Islet of Langerhans (tissue), 1 donor: ENCODE measurements at regions not wholly inside any gene's neighbourhood (a gene's known extent, or its start where the extent isn't known, plus 50 kb on each side); places are given as distances from the start of the nearest gene placed in this dataset.
"Not testable (repeated sequence)": the region's sequence is repeated elsewhere in the genome, so short reads cannot be mapped to it uniquely, and the experiment has no call there.

Experiments used
- FAIRE-seq: peaks from one replicate; lab custom pipeline; 2011; peaks lifted over from hg19 to GRCh38; lab: Jason Lieb, UNC

DNA sequence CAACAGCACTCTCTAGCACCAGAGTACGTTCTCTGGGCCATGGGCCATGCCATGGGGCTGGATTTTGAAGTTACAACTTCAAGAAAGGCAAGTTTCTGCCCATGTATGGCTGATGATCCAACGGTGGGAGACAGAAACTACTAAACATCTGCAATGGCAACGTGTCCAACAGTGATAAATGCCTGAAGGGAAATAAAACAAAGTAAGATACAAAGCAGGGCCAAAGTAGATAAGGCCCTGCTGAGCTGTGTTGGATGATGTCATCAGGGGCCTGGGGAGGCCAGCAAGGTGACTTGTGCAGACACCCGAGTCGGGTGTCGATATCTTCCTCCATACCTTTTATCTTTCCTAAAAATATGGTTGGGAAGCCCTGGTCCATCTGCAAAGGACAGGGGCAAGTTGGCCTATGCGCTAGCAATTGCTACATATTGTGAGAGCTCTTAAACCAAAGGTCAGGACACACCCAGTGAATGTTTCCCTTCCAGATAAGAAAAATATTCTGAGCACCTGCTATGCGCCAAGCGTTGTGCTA is 487.2 kb downstream of the MN1 start:
- FAIRE-seq: no peak

DNA sequence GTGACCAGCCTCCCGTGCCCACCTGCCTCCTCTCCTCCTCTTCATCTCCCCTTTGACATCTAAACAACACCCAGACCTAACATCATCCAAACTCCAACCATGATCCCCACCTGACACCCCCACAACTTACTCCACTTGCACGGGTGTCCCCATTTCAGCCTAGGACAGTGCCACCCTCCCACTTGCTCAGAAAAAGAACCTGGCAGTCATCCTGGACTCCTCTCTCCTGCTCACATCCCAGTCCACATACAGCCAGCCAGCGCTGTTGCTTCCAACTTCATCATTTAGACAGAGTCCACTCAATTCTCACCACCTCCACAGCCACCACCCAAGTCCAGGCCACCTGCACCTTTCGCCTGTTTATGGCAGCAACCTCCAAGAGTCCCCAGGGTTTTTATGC is 485.7 kb downstream of the MN1 start:
- FAIRE-seq: no peak

- no peak for FAIRE-seq
Measured at GRCh38 chr22:27317096-27317495, 484.5 kb downstream of the MN1 start.

GRCh38 chr22:27317971-27318428 is 483.6 kb downstream of the MN1 start:
- no peak for FAIRE-seq

DNA sequence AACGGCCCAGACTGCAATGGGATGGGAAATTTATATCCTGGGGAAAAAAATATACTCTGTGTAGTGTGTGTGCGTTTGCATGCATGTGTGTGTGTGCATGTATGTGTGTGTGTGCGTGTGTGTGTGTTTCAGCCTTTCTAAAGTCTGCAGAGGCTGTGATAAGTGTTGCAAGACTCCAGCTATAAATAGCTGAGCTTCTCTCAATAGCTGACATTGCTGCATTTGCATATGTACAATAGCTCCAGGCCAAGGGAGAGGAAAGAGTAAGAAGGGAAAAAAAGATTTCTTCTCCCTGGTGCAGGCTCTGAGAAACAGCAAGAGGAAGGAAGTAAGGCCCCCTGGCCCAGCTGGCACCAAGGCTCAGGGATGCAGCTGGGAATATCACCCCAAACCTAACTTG is 483.0 kb downstream of the MN1 start:
- FAIRE-seq: no peak

- no peak for FAIRE-seq
Measured at GRCh38 chr22:27323661-27324060, 477.9 kb downstream of the MN1 start.

- not testable (repeated sequence) for FAIRE-seq
Measured at GRCh38 chr22:27324908-27325307, 476.6 kb downstream of the MN1 start.

DNA sequence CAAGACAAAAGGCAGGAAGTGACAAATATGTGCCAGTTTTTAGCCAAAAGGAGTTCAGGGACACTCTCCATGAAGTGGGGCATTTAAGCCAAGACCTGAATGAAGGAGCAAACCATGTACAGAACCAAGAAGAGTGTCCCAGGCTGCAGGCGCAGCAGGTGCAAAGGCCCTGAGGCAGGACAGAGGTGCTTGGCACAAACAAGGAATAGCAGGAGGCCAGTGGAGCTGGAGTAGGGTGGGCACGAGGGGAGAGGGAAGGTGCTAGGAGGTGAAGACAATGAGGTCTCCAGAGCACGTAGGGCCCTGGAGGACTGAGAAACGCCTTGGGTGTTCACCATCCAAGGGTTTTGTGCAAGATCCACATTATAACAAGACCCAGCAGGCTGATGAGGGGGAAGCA is 474.1 kb downstream of the MN1 start:
- FAIRE-seq: no peak

DNA sequence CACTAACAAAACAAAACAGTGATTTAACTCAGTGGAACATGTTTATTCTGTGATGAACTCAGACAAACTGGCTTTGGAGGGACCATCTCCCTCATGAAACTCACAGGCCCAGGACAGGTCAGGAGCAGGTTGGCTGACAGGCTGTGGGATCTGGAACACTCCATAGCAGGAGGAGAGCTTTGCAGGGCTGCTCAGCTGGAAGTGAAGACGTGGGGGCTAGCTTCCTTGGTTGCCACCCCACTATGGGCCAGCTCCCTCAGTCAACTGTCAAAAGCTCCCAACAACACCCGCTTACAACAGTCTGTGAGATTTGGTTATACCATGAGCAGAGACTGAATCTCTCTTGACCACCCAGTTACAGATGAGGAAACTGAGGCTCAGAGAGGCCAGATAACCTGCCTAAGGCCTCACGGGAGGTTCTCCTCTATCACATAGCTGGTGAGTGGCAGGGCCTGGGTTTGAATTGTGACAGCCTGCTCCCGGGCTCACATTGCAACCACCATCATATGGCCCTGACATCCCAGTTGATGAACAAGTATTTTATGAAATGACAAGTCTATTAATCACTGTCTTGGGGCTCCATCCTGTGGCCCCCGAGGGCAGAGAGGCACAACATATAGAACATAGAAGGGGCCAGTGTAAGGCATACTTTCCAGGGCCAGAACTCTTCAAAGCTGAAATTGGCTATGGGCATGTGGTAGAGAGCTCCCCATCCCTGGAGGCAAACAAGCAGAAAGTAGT is 473.4 kb downstream of the MN1 start:
- no peak for FAIRE-seq

DNA sequence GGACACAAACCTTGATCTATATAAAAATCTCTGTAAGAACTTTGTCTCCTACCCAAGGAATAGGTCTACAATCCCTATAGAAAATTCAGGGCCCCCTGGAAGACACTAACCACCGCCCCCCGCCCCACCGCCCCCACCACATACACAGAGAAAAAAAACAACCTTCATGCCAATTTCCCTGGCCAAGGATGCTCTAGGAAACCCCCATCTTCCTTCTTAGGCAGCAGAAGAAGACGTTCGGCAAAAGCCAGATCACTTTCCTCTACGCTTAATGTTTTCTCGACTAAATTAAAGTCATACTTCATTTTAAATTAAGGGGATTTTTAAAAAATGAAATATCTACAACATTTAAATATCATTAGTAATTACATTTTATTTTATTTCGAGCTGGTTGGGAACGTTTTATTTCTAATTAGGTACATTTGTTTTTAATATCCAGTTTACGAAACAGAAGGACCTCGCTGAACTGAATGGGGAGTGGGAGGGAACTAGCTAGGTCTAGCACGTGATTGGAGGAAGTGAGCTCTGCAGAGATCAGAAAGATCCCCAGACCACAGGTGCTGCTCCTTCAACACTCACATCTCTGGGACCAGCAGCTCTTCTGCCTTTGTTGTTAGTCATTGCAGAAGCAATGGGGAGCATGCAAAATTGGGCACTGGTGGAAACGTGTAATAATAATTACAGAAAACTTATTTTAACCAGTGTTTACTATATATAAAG is 472.3 kb downstream of the MN1 start:
- FAIRE-seq: no peak

DNA sequence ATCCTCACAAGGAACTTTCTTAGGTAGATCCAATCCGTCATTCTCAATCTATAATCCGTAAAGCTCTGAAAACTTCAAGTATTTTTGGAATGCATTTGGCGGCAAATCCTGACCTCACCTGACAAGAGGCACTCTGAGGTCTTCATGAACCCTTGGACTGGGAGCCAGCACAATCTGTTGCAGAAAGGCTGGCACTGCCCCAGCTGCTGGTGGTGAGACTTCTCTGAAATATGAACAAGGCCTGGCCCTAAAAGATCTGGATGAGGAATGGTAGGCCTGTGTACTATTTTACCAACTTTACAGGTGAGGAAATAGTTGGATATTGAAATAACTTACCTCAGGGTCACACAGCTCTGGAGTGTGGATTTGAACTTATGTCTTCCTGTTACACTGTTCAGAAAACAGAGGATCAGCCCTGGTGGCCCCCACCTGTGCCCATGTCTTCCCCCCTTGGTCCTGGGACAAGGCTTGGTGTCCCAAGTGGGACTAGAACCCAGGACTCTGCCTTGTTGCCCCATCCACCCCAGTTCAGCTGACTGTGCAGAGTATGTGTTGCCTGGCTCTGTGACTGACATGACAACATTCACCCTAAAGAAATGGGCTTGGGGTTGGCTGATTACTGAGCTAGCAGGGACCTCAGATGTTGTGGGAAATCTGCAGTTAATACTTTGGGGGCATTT is 471.4 kb downstream of the MN1 start:
- no peak for FAIRE-seq

GRCh38 chr22:27331526-27332281 is 469.9 kb downstream of the MN1 start:
- no peak for FAIRE-seq

DNA sequence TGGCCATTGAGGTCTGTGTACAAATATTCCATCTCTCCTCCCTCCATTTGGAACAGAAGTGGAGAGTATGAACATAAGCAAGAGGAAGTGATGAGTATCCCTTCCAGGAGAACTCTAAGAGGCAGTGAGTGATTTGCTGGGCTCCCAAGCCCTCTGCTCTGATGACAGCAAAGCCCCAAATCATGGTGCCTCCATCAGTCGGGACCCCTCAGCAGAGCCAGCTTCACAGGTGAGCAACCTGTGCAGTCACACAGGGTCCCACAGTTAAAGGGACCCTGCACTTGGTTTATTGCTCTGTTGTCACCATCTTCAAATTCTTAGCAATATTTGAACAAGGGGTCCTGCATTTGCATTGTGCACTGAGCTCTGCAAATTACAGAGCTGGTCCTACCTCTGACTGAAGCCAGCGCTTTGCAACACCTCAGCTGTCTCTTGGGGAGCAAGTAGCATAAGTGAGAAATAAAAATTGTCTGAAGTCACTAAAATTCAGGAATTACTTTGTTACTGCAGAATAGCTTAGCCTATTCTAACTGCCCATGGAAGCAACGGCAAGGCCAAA is 466.4 kb downstream of the MN1 start:
- no peak for FAIRE-seq

DNA sequence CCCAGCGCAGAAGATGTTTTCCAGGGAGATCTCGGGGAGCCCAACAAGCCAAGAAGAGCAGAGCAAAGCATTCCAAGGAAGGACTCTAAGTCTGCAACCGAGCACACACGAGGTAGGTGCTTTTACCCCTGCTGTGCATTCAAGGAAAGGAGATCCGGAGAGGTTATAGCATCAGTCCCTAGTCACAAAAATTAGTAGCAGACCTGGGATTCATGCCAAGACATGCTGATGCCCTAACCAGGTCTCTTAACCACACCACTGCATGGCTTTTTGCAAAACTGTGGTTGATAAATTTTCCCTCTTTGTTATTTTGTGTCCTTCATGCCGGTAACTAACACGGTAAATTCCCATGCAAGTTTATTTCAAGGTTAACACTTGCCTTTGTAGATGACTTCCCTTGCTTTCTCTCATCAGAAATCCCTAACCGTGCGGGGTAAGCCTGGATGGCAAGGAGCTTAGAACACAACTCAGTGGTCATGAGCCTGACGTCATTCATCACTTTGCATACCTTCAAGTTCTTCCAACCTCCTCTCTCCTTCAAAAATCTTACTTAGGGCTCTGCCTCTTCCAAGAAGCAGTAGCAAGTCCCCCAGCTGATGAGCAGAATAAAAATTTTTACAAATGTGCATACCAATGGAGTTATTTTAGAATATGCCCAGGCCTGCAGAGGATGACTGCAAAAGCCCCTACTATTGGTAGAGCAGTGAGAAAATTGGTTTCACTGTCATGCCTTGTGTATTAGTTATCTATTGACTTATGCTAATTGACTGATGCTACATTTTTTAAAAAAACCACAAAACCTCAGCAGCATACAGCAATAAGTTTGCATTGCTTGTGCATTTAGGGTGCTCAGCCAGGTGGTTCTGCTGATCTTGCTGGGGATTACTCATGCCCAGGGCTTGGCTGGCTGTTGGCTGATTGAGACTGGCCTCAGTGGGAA is 465.1 kb downstream of the MN1 start:
- no peak for FAIRE-seq

GRCh38 chr22:27337676-27338075 is 463.9 kb downstream of the MN1 start:
- FAIRE-seq: no peak

- FAIRE-seq: no peak
Measured at GRCh38 chr22:27340047-27340446, 461.5 kb downstream of the MN1 start.

DNA sequence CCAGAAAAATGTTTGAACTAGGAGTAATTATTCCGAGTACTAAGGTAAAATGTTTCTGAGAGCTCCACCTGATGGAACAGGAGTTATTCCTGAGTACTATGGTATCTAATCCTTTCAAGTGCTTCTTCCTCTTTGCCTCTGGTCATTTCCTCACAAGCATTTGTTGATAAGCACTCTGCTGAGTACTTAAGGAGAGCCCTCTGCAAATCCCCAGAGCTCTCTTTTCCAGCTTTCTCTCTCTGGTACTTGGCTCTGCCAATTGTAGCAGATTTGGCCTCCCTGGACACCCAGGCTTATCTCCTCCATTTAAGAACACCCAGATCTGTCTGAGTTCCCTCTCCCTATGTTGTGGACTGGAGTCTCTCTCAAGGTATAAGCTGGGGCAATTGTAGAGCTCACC is 457.0 kb downstream of the MN1 start:
- no peak for FAIRE-seq

GRCh38 chr22:27345691-27346090 is 455.9 kb downstream of the MN1 start:
- FAIRE-seq: no peak

DNA sequence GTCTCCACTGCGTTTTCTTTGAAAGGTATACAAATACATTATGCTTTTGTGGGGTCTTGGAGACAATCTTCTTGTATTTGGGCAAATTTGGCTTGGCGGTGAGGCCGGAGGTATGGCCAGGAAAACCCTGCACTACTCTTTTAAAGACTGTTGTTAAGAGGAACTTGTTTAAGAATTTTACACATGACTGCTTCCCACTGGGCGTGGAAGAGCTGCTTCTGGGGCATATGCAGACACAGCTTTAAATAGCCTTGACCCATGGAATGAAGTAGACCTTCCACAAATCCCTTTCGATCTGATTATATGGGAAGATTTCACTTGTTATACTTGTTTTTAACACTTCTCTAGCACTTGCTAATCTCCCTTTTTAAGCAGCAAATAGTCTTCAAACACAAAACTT is 453.6 kb downstream of the MN1 start:
- FAIRE-seq: no peak

- no peak for FAIRE-seq
Measured at GRCh38 chr22:27348634-27349033, 452.9 kb downstream of the MN1 start.

GRCh38 chr22:27349456-27349855 is 452.1 kb downstream of the MN1 start:
- FAIRE-seq: no peak
